H1 (cell line): ENCODE measurements at regions not wholly inside any gene's neighbourhood (a gene's known extent, or its start where the extent isn't known, plus 50 kb on each side); places are given as distances from the start of the nearest gene placed in this dataset.

Source experiments
- CTCF ChIA-PET: fragments of 300-600 bp; sonication (Branson Sonifier 250); formaldehyde crosslinking; loops from one replicate; lab custom pipeline; 2021; ENCODE audit not compliant: partially characterized antibody; lab: Charles Lee
- POLR2A ChIA-PET: fragments of 300-600 bp; sonication (Branson Sonifier 250); formaldehyde crosslinking; loops from one replicate; lab custom pipeline; 2021; ENCODE audit warnings: inconsistent platforms; ENCODE audit not compliant: partially characterized antibody; lab: Charles Lee
- DNase-seq, 2 experiments: peaks; one replicate each; pipeline versions ENCODE4 v3.0.0 to v3.0.0-alpha.2; 2010 to 2022; ENCODE audit warnings: low spot score in 2 of 2, low read depth in 1 of 2, mixed read lengths in 1 of 2
- FAIRE-seq: peaks from 2 replicates; lab custom pipeline; 2011; peaks lifted over from hg19 to GRCh38; lab: Jason Lieb, UNC
- H2AFZ ChIP-seq: 2 replicates; pipeline ENCODE4 v1.8.1; 2012; ENCODE audit warnings: low read length, inconsistent platforms
- H2AK5ac ChIP-seq: 2 replicates; pipeline ENCODE4 v1.6.1; 2013; ENCODE audit warnings: low read depth, low read length
- H2BK120ac ChIP-seq: replicated peaks from 2 replicates; pipeline ENCODE3; 2013; ENCODE audit warnings: low read depth, low read length, inconsistent platforms
- H2BK12ac ChIP-seq: 2 replicates; pipeline ENCODE4 v1.6.1; 2013; ENCODE audit warnings: low read depth, low read length
- H2BK15ac ChIP-seq: 2 replicates; pipeline ENCODE4 v1.6.1; 2013; ENCODE audit warnings: low read length
- H2BK20ac ChIP-seq: 2 replicates; pipeline ENCODE4 v1.6.1; 2013; ENCODE audit warnings: low read length
- H2BK5ac ChIP-seq: 2 replicates; pipeline ENCODE4 v1.6.1; 2013; ENCODE audit warnings: low read depth, low read length
- H3K14ac ChIP-seq: 2 replicates; pipeline ENCODE4 v1.6.1; 2013; ENCODE audit warnings: inconsistent platforms; ENCODE audit not compliant: insufficient read length
- H3K18ac ChIP-seq: 2 replicates; pipeline ENCODE4 v1.6.1; 2013; ENCODE audit warnings: low read length; ENCODE audit errors: extremely low read depth
- H3K23ac ChIP-seq: 2 replicates; pipeline ENCODE4 v1.6.1; 2013; ENCODE audit warnings: inconsistent platforms; ENCODE audit not compliant: insufficient read length
- H3K23me2 ChIP-seq: 2 replicates; pipeline ENCODE4 v1.6.1; 2013; ENCODE audit warnings: low read depth, low read length
- H3K27ac ChIP-seq: 2 replicates; pipeline ENCODE4 v1.6.1; 2011; ENCODE audit warnings: low read depth, low read length, inconsistent platforms
- H3K27me3 ChIP-seq, 4 experiments: replicated peaks in 1 of 4; 1 replicate in 1 of 4; 2 replicates in 3 of 4; pipeline versions ENCODE4 v1.6.1 to v1.8.1; 2011 to 2013; ENCODE audit warnings: low read length in 3 of 4, mild to moderate bottlenecking in 3 of 4, inconsistent platforms in 2 of 4, mixed read lengths in 2 of 4, moderate library complexity in 1 of 4; ENCODE audit not compliant: control insufficient read depth in 3 of 4, insufficient read depth in 3 of 4; ENCODE audit errors: extremely low read depth in 1 of 4
- H3K36me3 ChIP-seq, 4 experiments: 2 replicates each; pipeline versions ENCODE4 v1.6.1 to v1.8.1; 2011 to 2013; ENCODE audit warnings: mild to moderate bottlenecking in 4 of 4, low read length in 3 of 4, moderate library complexity in 2 of 4, control low read depth in 1 of 4, inconsistent platforms in 1 of 4; ENCODE audit not compliant: insufficient read depth in 4 of 4, control insufficient read depth in 2 of 4
- H3K4ac ChIP-seq: replicated peaks from 2 replicates; pipeline ENCODE3; 2013; ENCODE audit warnings: low read length, low read depth, mixed read lengths, inconsistent platforms; ENCODE audit not compliant: insufficient read length
- H3K4me1 ChIP-seq, 4 experiments: replicated peaks in 1 of 4; 1 replicate in 1 of 4; 2 replicates in 3 of 4; pipeline versions ENCODE4 v1.6.1 to v1.8.1; 2011 to 2013; ENCODE audit warnings: low read length in 3 of 4, inconsistent platforms in 2 of 4, mixed read lengths in 1 of 4; ENCODE audit not compliant: insufficient read depth in 4 of 4, control insufficient read depth in 3 of 4
- H3K4me2 ChIP-seq, 2 experiments: 2 replicates each; pipeline versions ENCODE4 v1.6.1 to v1.8.1; 2011 to 2013; ENCODE audit warnings: low read depth in 2 of 2, low read length in 2 of 2, control low read depth in 1 of 2, inconsistent platforms in 1 of 2, mild to moderate bottlenecking in 1 of 2; ENCODE audit not compliant: insufficient read depth in 1 of 2
- H3K4me3 ChIP-seq, 4 experiments: fragments of 200-600, 300-600 bp in 1 of 4; sonication (generic), shearing (Covaris generic), sonication (Bioruptor Twin) in 1 of 4; 2 replicates each; pipeline versions ENCODE4 v1.5.1 to v1.8.1; 2011 to 2016; ENCODE audit warnings: low read length in 4 of 4, low read depth in 3 of 4, control low read depth in 2 of 4, inconsistent platforms in 2 of 4, mild to moderate bottlenecking in 2 of 4, mixed read lengths in 1 of 4, moderate library complexity in 1 of 4; ENCODE audit not compliant: insufficient read depth in 2 of 4; ENCODE audit errors: extremely low read depth in 1 of 4
- H3K56ac ChIP-seq: replicated peaks from 2 replicates; pipeline ENCODE3; 2013; ENCODE audit warnings: low read depth, mild to moderate bottlenecking, mixed read lengths, low read length, inconsistent platforms; ENCODE audit not compliant: insufficient read length
- H3K79me1 ChIP-seq: 2 replicates; pipeline ENCODE4 v1.6.1; 2013; ENCODE audit warnings: low read depth, low read length, control low read depth
- H3K79me2 ChIP-seq, 2 experiments: 2 replicates each; pipeline versions ENCODE4 v1.6.1 to v1.8.1; 2012 to 2013; ENCODE audit warnings: low read length in 2 of 2, mild to moderate bottlenecking in 2 of 2, inconsistent platforms in 1 of 2; ENCODE audit not compliant: insufficient read depth in 2 of 2, control insufficient read depth in 1 of 2
- H3K9ac ChIP-seq, 4 experiments: replicated peaks in 1 of 4; 1 replicate in 1 of 4; 2 replicates in 3 of 4; pipeline versions ENCODE4 v1.6.1 to v1.8.1; 2011 to 2013; ENCODE audit warnings: low read depth in 3 of 4, low read length in 3 of 4, control low read depth in 2 of 4, mild to moderate bottlenecking in 2 of 4, moderate library complexity in 2 of 4, inconsistent platforms in 1 of 4; ENCODE audit errors: extremely low read depth in 1 of 4
- H3K9me3 ChIP-seq, 2 experiments: 2 replicates each; pipeline versions ENCODE4 v1.6.1 to v1.8.1; 2012 to 2013; ENCODE audit warnings: mild to moderate bottlenecking in 2 of 2, moderate library complexity in 2 of 2, control low read depth in 1 of 2, inconsistent platforms in 1 of 2, low read depth in 1 of 2, low read length in 1 of 2, mixed read lengths in 1 of 2; ENCODE audit not compliant: insufficient read depth in 2 of 2
- H4K20me1 ChIP-seq, 2 experiments: replicated peaks in 1 of 2; 2 replicates each; pipeline versions ENCODE3 to v1.8.1; 2011 to 2013; ENCODE audit warnings: inconsistent platforms in 2 of 2, low read length in 2 of 2, mild to moderate bottlenecking in 1 of 2; ENCODE audit not compliant: insufficient read depth in 2 of 2, control insufficient read depth in 1 of 2
- H4K5ac ChIP-seq: 2 replicates; pipeline ENCODE4 v1.6.1; 2013; ENCODE audit warnings: low read length, low read depth, mixed read lengths, inconsistent platforms; ENCODE audit not compliant: insufficient read length
- H4K8ac ChIP-seq: 2 replicates; pipeline ENCODE4 v1.8.0; 2013; ENCODE audit warnings: mild to moderate bottlenecking, moderate library complexity, low read length, inconsistent platforms; ENCODE audit not compliant: insufficient read depth; ENCODE audit errors: extremely low read depth
- H4K91ac ChIP-seq: replicated peaks from 2 replicates; pipeline ENCODE3; 2013; ENCODE audit warnings: low read length, mixed read lengths, inconsistent platforms; ENCODE audit not compliant: insufficient read length
- GABPA ChIP-seq: IDR thresholded peaks from 2 replicates; pipeline ENCODE4 v1.6.1; 2011; ENCODE audit warnings: mild to moderate bottlenecking, low read length, moderate library complexity, borderline replicate concordance; ENCODE audit not compliant: insufficient read depth
- USF2 ChIP-seq: IDR thresholded peaks from 2 replicates; pipeline ENCODE4 v1.6.1; 2011; ENCODE audit warnings: low read length, improper control_type of control experiment

DNA sequence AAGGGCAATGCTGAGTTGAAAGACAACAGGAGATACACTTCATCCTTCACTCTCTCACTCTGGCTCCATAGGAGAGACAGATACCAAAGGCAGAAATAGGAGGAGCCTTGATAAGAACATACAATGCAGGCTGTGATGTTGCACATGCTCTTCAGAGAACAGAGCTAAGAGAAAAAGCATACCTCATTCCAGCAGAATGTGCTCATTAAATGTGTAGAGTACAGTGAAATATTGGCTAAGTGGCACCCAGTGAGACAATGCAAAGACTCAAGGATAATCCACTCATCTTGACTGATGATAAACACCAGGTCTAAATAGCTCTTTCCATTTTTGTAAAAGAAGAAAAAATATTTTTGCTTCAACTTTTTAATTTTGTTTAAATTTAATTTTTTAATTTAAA is 139.7 kb downstream of the OR2K2 start:
- Histone ChIP-seq H4K5ac (no peak overlapping the region), H3K4ac (no peak overlapping the region), H2BK12ac (no peak overlapping the region), H2BK120ac (no peak overlapping the region), H2BK5ac (no peak overlapping the region), H3K79me2 (no peaks in the 10 kb centered on the region), H3K23me2 (no peaks in the 10 kb centered on the region), H2BK20ac (no peak overlapping the region), H3K4me3 (no peak overlapping the region), H3K4me1 (no peaks in the 10 kb centered on the region), H3K4me2 (no peak overlapping the region), H3K14ac (no peak overlapping the region), H3K79me1 (no peaks in the 10 kb centered on the region), H2AFZ (0 out of 2 replicates have a peak overlapping the region, but pooled peaks have one; percentile 21), H2BK15ac (no peak overlapping the region), H3K9ac (no peak overlapping the region), H3K36me3 (no peaks in the 10 kb centered on the region), H4K8ac (no peak overlapping the region), H3K27me3 (no peaks in the 10 kb centered on the region), H4K91ac (no peak overlapping the region), H3K23ac (no peak overlapping the region), H3K18ac (no peak overlapping the region), H3K56ac (no peak overlapping the region), H2AK5ac (no peak overlapping the region), H3K9me3 (no peaks in the 10 kb centered on the region), H3K27ac (no peak overlapping the region), H4K20me1 (no peaks in the 10 kb centered on the region)
- FAIRE-seq (no peak), DNase-seq (no peak)
- CTCF ChIA-PET = interaction anchor here (1.0 to 1.1 kb wide), 3 partner anchors 10 to 251 kb away, joined by 3 to 5 read pairs (median 3); partner anchors contain the start of gene OR2K2
- POLR2A ChIA-PET = no interaction called here
- TF ChIP-seq GABPA = no peak
- TF ChIP-seq USF2 = no peak
